ENCODE measurements at regions not wholly inside any gene's neighbourhood (a gene's known extent, or its start where the extent isn't known, plus 50 kb on each side); places are given as distances from the start of the nearest gene placed in this dataset.

DNA sequence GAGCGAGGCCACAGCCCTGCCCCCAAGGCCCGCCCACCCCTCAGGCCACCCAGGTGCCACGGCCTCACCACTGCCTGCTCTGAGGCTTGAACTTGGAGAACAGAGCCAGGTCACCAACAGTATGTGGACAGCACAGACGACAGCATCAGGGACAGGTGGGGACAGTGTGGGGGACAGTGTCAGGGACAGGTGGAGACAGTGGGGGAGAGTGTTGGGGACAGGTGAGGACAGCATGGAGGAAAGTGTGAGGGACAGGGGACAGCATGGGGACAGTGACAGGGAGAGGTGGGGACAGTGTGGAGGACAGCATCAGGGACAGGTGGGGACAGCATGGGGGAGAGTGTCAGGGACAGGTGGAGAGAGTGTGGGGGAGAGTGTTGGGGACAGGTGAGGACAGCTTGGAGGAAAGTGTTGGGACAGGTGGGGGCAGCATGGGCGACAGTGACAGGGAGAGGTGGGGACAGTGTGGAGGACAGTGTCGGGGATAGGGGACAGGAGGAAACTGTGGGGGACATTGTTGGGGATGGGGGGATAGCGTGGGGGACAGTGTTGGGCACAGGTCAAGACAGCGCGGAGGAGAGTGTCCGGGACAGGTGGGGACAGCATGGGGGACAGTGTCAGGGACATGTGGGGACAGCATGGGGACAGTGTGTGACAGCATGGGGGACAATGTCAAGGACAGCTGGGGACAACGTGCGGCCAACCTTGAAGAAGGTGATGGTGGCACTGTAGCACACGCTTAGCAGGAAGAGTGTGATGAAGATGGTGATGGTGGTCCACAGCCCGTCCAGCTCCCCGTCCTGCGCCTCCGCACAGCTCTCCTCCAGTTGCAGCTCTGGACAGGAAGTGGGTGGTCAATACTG lies 114.9 kb downstream of the TMEM121 start:
- TF ChIP-seq, protein P1, sequence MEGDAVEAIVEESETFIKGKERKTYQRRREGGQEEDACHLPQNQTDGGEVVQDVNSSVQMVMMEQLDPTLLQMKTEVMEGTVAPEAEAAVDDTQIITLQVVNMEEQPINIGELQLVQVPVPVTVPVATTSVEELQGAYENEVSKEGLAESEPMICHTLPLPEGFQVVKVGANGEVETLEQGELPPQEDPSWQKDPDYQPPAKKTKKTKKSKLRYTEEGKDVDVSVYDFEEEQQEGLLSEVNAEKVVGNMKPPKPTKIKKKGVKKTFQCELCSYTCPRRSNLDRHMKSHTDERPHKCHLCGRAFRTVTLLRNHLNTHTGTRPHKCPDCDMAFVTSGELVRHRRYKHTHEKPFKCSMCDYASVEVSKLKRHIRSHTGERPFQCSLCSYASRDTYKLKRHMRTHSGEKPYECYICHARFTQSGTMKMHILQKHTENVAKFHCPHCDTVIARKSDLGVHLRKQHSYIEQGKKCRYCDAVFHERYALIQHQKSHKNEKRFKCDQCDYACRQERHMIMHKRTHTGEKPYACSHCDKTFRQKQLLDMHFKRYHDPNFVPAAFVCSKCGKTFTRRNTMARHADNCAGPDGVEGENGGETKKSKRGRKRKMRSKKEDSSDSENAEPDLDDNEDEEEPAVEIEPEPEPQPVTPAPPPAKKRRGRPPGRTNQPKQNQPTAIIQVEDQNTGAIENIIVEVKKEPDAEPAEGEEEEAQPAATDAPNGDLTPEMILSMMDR (IDR thresholded peaks at IDR 0.05; ENCODE audit: insufficient read depth, low read depth, low read length), result no peak
- no peak for TF ChIP-seq EZH2 (IDR thresholded peaks at IDR 0.05; ENCODE audit: insufficient read depth, low read length)
